GM18519 (cell line): ENCODE measurements at regions not wholly inside any gene's neighbourhood (a gene's known extent, or its start where the extent isn't known, plus 50 kb on each side); places are given as distances from the start of the nearest gene placed in this dataset.

ENCODE experiments used
- ATAC-seq: cut with Tn5 transposase; IDR thresholded peaks from one replicate; pipeline ENCODE4 v1.9.1; 2021; ENCODE audit warnings: mild to moderate bottlenecking, moderate library complexity; ENCODE audit not compliant: unreplicated experiment, low FRiP score

- no peak for ATAC-seq
These were observed 162.1 kb upstream of the SALL1 start for GRCh38 chr16:51313198-51313597.

- ATAC-seq, result no peak
These were observed 161.5 kb upstream of the SALL1 start for GRCh38 chr16:51312363-51313150.

DNA sequence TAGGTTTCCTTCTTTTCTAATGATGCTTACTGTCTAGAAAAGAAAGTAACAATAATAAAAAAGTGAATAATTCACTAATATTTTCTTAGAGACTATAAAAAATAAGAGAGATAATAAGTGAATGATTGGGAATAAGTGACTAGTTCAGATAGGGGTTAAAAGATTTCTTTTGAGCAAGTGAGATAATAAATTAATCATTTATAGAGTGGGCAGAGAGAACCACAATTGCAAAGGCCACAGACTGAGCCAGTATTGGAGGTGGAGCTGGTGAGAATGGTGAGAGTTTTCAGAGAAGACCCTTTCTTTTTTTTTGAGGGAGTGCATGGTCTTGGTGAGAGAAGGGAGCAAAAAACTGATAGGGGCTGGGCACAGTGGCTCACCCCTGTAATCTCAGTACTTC is 159.1 kb upstream of the SALL1 start:
- ATAC-seq, result no peak

- ATAC-seq, result no peak
These were observed 156.0 kb upstream of the SALL1 start for GRCh38 chr16:51306886-51307595.

DNA sequence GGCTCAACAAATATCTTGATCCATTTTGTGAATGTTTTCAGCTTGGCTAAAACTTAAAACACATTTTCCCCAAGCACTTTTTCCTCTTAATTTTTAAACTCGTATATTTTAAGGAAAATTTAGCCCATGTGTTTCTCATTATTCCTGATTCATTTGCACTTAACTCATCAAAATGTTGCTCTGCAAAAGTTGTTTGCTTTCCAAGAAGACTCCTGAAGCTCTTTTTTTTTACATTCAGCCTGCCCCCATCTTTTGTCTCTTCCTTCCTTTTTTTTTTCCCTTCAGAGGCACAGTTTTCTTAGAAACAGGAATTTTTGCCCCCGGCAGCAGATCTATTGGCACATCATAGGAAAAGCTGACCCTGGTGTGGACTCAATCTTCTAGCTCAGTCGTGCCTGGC is 155.0 kb upstream of the SALL1 start:
- no peak for ATAC-seq

DNA sequence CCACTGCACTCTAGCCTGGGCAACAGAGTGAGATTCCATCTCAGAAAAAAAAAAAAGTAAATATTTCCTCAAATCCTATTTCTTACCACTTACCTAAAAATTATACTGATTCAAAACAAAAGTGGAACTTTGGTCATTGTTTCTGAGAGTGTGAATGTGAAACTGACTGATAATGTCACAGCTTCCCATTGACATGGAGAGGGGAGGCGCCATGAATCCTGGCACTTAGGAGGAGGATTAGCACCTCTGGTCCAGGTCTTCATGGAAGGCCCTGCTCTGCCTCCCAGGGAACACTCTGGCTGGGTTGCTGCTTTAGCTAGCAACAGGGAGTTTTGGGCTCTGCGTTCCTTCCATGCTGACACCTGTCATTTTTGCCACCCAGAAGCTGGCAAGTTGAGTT is 154.3 kb upstream of the SALL1 start:
- ATAC-seq, result no peak

- ATAC-seq, result no peak
These were observed 151.0 kb upstream of the SALL1 start for GRCh38 chr16:51302042-51302441.

GRCh38 chr16:51298800-51299199 is 147.7 kb upstream of the SALL1 start:
- no peak for ATAC-seq

DNA sequence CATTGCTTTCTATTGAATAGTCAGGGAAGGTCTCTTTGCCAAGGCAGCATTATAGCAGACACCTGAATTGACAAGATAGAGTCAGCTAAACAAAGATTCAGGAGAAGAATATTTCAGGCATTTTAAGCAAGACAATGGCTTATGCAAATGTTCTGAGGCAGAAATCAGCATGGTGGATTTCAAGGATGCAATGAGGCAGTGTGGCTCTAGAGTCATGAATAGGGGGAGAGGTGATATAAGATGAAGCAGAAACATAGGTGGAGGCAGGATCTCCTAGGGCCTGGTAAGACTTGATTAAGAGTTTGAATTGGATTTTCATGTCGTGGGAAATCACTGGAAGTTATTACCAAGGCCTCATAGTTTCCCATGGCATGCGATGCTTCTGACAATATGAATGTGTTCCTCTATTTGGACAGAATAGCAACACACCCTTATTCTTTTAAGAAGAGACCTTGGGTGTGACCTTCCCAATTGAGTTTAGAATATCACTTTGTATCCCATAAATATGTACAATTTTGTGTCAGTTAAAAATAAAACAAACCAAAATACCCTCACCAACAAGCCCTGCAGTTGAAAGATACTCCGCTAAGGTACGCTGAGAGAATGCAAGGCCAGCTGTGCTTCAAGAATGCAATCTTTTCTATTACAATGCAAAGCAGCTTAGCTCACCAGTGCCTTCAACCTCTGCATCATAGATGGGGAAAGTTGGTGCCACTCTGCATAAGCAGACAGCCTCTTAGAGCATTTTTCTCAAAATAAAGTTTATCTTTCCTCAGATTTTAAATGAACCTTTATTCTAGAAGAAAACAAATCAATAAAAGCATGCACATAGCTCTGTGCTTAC is 139.6 kb upstream of the SALL1 start:
- ATAC-seq, result no peak

GRCh38 chr16:51289336-51289735 is 138.3 kb upstream of the SALL1 start:
- no peak for ATAC-seq

DNA sequence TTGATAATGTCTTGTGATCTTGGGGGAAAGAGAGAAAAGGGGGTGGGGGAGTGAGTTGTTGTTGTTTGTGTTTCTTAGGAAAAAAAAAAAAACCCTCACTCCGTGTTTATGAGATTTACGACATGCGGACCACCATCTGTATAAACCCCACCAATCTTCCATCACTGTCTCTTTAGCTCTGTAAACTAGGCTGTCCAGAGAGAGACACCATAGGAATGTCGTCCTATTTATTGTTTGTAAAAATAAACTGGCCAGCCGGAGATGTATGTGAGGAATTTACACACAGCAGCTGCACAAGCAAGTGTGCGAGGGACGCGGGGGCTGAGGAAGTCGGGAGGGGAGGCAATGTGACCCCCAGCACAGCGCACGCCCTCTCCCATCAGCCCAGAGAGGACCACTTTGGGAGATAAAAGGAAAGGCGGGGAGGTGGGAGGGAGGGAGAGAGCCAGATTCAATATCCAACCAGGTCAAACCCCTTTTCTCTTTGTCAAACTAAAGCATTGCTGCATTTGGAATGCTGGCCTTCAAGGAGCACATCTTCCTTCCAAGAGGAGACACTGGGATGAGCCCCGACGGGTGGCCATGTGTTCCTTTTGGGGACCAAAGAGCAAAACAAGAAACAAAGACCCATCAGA is 136.2 kb upstream of the SALL1 start:
- ATAC-seq, result no peak

- ATAC-seq, result no peak
These were observed 135.2 kb upstream of the SALL1 start for GRCh38 chr16:51286272-51286671.

DNA sequence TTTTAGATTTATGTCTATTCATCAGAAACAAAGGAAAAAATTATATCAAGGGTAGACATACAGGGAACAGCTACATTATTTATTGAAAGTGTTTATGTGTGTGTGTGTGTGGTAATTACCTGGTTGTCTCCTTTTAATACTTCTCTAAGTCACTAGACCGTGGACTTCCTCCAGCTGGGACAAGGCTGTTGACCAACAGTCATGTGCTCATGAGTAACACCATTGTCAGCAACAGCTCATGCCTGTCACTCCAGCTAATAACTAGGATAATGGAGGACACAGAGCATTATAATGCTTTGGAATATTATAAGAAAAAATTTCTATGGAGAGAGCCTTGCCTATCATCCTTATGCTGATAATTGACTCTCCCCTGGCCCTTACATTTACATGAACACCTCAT is 125.3 kb upstream of the SALL1 start:
- no peak for ATAC-seq

- no peak for ATAC-seq
These were observed 121.3 kb upstream of the SALL1 start for GRCh38 chr16:51272420-51272819.

DNA sequence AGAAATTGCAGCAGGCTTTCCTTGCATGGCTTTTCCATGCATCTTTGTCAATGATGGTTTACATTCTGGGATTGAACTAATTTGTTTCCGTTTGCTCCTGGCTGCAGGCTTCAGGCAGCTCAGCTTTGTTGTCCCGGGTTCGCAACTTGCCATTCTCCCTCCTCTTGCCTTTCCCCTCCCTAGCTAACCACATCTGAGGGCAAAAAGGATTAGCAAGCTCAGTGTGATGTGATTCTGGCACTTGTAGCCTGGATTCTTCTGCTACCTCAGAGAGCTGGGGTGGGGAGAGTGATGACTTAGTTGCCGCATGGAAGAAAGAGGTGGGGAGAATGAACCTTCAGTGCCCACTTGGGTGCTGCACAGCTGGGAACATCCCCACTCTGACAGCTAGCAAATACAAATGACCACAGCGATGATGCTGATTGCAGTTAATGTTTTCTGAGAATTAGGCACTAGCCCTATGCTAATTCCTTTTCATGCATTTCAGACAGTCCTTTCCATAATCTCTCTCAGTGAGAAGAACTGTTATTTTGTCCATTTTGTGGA is 120.2 kb upstream of the SALL1 start:
- no peak for ATAC-seq

DNA sequence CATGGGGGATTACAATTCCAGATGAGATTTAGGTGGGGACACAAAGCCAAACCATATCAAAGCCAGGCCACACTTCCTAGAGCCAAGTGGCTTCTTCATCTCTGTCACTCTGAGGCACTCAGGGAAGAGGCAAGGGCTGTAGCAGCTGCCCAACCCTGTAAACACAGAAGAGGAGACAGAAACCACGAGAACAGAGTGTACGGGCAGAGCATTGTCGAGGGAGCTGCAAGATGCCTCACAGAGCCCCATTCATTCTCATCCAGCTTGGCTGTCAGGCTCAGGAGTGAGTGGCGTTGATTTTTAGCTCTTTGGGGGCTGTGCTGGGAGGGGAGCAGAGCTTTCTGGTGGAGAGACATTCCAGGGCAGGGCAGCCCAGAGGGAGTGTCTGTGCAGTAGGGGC is 117.2 kb upstream of the SALL1 start:
- no peak for ATAC-seq

DNA sequence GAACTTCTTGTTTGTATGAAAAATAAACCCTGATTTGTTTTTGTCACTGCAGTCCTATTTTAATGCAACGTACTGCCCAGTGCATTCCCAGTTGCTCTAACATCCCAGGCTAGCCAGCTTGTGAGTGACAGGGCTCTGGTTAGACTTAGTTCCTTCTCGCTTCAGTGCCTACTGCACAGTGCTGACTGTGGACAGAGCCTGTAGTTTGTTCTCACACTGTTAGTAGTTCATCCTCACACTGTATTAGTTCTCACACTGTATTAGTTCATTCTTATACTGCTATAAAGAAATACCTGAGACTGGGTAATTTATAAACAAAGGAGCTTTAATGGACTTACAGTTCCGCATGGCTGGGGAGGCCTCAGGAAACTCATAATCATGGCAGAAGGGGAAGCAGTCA is 116.6 kb upstream of the SALL1 start:
- ATAC-seq, result no peak

GRCh38 chr16:51262428-51262827 is 111.4 kb upstream of the SALL1 start:
- ATAC-seq, result no peak

DNA sequence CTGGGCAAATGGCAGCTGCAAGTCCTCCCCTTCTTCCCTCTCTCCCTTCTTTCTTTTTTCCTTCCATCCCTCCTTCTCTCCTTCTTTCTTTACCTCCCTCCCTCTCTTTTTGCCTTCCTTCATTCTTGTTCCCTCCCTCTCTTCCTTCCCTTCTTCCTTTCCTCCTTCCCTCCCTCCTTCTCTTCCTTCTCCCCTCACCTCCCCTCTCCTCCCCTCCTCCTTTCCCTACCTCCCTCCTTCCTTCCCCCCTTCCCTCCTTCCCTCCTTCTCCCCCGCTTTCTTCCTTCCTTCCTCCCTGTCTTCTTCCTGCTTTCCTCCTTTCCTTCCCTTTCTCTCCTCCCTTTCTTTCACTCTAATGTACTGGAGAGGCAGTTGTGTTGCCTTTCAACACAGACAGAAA is 110.8 kb upstream of the SALL1 start:
- ATAC-seq, result no peak

- ATAC-seq, result no peak
These were observed 104.4 kb upstream of the SALL1 start for GRCh38 chr16:51255349-51255972.
